ENCODE measurements at regions not wholly inside any gene's neighbourhood (a gene's known extent, or its start where the extent isn't known, plus 50 kb on each side); places are given as distances from the start of the nearest gene placed in this dataset.

GRCh38 chr2:114248648-114249047 lies 193.8 kb upstream of the DPP10 start:
- no peak for TF ChIP-seq CTCF (IDR thresholded peaks at IDR 0.05; ENCODE audit: low read depth, low read length, missing control alignments)
- H3K4me3 ChIP-seq (ENCODE audit: low read depth, low read length) = no peak overlapping the region
- in situ Hi-C loops (cut with HindIII; ENCODE audit: low sequenced_read_pairs) = no loop called here
- no peak for DNase-seq (ENCODE audit: low read depth)

GRCh38 chr2:114252713-114253112 lies 189.7 kb upstream of the DPP10 start:
- DNase-seq (ENCODE audit: low read depth) = no peak
- H3K4me3 ChIP-seq (ENCODE audit: low read depth, low read length) = no peak overlapping the region
- TF ChIP-seq CTCF (IDR thresholded peaks at IDR 0.05; ENCODE audit: low read depth, low read length, missing control alignments) = no peak
- in situ Hi-C loops (cut with HindIII; ENCODE audit: low sequenced_read_pairs) = no loop called here

GRCh38 chr2:114254875-114255274 lies 187.6 kb upstream of the DPP10 start:
- no peak for DNase-seq (ENCODE audit: low read depth)
- TF ChIP-seq CTCF (IDR thresholded peaks at IDR 0.05; ENCODE audit: low read depth, low read length, missing control alignments) = no peak
- H3K4me3 ChIP-seq (ENCODE audit: low read depth, low read length) = no peak overlapping the region
- in situ Hi-C loops (cut with HindIII; ENCODE audit: low sequenced_read_pairs) = no loop called here

GRCh38 chr2:114259389-114259788 lies 183.1 kb upstream of the DPP10 start:
- in situ Hi-C loops (cut with HindIII; ENCODE audit: low sequenced_read_pairs) = no loop called here
- no peak for TF ChIP-seq CTCF (IDR thresholded peaks at IDR 0.05; ENCODE audit: low read depth, low read length, missing control alignments)
- H3K4me3 ChIP-seq (ENCODE audit: low read depth, low read length) = no peak overlapping the region
- no peak for DNase-seq (ENCODE audit: low read depth)

GRCh38 chr2:114261366-114261765 lies 181.1 kb upstream of the DPP10 start:
- DNase-seq (ENCODE audit: low read depth) = no peak
- no peak for TF ChIP-seq CTCF (IDR thresholded peaks at IDR 0.05; ENCODE audit: low read depth, low read length, missing control alignments)
- in situ Hi-C loops (cut with HindIII; ENCODE audit: low sequenced_read_pairs) = no loop called here
- H3K4me3 ChIP-seq (ENCODE audit: low read depth, low read length) = no peak overlapping the region

GRCh38 chr2:114265261-114265660 lies 177.2 kb upstream of the DPP10 start:
- no peak overlapping the region for H3K4me3 ChIP-seq (ENCODE audit: low read depth, low read length)
- no peak for TF ChIP-seq CTCF (IDR thresholded peaks at IDR 0.05; ENCODE audit: low read depth, low read length, missing control alignments)
- in situ Hi-C loops (cut with HindIII; ENCODE audit: low sequenced_read_pairs) = no loop called here
- DNase-seq (ENCODE audit: low read depth) = no peak

- no peak overlapping the region for H3K4me3 ChIP-seq (ENCODE audit: low read depth, low read length)
- no peak for TF ChIP-seq CTCF (IDR thresholded peaks at IDR 0.05; ENCODE audit: low read depth, low read length, missing control alignments)
- DNase-seq (ENCODE audit: low read depth) = no peak
- in situ Hi-C loops (cut with HindIII; ENCODE audit: low sequenced_read_pairs) = no loop called here
Measured at GRCh38 chr2:114274957-114275356, 167.5 kb upstream of the DPP10 start.
